Muscle layer of colon (tissue), 2 donors: ENCODE measurements at regions not wholly inside any gene's neighbourhood (a gene's known extent, or its start where the extent isn't known, plus 50 kb on each side); places are given as distances from the start of the nearest gene placed in this dataset.

Experiments used
- H3K27ac ChIP-seq: one replicate; pipeline ENCODE4 v1.7.0; 2013; ENCODE audit warnings: low read depth, mild to moderate bottlenecking, low read length, moderate library complexity
- H3K27me3 ChIP-seq, 2 donors: one replicate each; pipeline ENCODE4 v1.7.0; 2013; ENCODE audit warnings: low read length in 2 of 2, mild to moderate bottlenecking in 2 of 2; ENCODE audit not compliant: insufficient read depth in 2 of 2, control insufficient read depth in 1 of 2
- H3K36me3 ChIP-seq: one replicate; pipeline ENCODE4 v1.7.0; 2013; ENCODE audit warnings: mild to moderate bottlenecking, low read length; ENCODE audit not compliant: insufficient read depth
- H3K4me1 ChIP-seq: one replicate; pipeline ENCODE4 v1.7.0; 2013; ENCODE audit warnings: mild to moderate bottlenecking, low read length; ENCODE audit not compliant: insufficient read depth
- H3K4me3 ChIP-seq, 2 donors: one replicate each; pipeline ENCODE4 v1.7.0; 2013; ENCODE audit warnings: low read length in 2 of 2, low read depth in 1 of 2, mild to moderate bottlenecking in 1 of 2, moderate library complexity in 1 of 2
- H3K9ac ChIP-seq: one replicate; pipeline ENCODE4 v1.7.0; 2013; ENCODE audit warnings: low read length
- H3K9me3 ChIP-seq: one replicate; pipeline ENCODE4 v1.7.0; 2013; ENCODE audit warnings: mild to moderate bottlenecking, low read length
- donor health status: abdominal sarcoma.
- donor health status: Adenocarcinoma of cecum.

DNA sequence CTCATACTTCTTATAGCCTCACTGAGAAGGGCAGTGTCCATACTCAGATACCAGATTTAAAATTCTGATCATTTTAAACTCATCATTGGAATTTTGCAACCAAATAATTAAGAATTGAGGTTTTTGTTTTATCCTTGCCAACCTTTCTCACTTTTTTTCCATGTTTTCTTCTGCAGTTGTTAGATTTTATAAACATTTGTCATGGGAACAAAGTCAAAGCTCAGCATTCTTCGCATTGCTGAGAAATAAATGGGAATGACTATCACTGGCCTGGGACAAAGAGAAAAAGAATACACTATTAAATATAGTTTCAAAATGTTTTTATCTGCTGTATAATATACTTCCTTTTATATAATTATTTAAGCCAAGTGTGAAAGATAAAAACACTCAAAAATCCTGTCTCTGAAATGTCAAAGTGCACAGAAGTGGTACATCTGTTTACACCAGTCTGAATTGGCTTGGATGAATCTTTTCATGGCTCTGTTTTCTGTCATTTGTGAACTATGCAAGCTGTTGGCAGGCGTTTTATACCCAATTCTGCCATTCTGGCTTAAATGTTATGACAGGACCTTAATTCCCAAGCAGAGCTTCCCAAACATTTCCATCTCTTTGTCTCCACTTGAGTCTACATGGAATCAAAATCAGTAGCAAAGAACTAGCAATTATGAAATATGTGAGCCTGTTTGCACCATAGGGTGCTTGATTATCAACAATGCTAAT lies 249.3 kb upstream of the SYT4 start:
- Histone ChIP-seq H3K9me3 (no peaks in the 10 kb centered on the region), H3K27ac (no peak overlapping the region), H3K4me3 (no peak overlapping the region), H3K4me1 (peaks cover 11% of the 10 kb centered on the region), H3K36me3 (no peaks in the 10 kb centered on the region), H3K27me3 (no peaks in the 10 kb centered on the region), H3K9ac (no peak overlapping the region)

DNA sequence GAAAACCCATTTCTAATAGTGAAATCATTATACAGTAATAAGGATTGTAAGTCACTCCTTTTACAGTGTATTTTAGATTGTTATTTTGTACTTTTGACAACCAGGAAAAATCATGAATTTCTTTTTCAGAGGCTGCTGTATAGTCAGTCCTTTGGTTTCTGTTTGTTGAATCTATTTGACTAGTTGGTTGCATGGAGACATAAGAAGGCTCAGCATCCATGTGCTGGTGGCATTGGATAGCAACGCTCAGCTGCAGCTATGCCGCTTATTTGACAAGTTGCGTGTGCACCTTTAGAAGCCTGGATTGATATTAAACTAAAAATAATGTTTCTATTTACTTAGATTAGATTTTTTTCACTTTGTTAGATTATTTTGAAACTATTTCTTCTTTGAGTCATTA lies 254.1 kb upstream of the SYT4 start:
- H3K4me3 ChIP-seq = no peak overlapping the region
- no peak overlapping the region for H3K9ac ChIP-seq
- peaks cover 11% of the 10 kb centered on the region for H3K4me1 ChIP-seq
- no peaks in the 10 kb centered on the region for H3K27me3 ChIP-seq
- no peak overlapping the region for H3K27ac ChIP-seq
- H3K36me3 ChIP-seq = no peaks in the 10 kb centered on the region
- no peaks in the 10 kb centered on the region for H3K9me3 ChIP-seq

DNA sequence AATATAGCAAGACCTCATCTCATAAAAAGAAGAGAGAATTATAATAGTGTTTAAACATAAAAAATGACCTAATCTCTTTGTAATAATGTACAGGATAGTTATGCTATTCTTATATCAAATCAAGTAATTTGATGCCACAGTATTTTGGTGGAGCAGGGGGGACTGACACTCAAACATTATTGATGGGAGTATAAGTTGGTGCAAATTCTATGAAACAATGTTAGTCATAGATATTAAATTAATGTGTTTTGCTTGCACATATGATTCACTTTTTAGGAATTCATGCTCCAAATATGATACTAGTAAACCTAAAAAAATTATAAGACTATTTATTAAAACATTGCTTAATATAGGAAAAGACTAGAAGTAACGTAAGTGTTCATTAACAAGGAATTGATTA lies 256.1 kb upstream of the SYT4 start:
- Histone ChIP-seq H3K4me1 (no peaks in the 10 kb centered on the region), H3K27me3 (no peaks in the 10 kb centered on the region), H3K4me3 (no peak overlapping the region), H3K9me3 (no peaks in the 10 kb centered on the region), H3K9ac (no peak overlapping the region), H3K27ac (no peak overlapping the region), H3K36me3 (no peaks in the 10 kb centered on the region)

DNA sequence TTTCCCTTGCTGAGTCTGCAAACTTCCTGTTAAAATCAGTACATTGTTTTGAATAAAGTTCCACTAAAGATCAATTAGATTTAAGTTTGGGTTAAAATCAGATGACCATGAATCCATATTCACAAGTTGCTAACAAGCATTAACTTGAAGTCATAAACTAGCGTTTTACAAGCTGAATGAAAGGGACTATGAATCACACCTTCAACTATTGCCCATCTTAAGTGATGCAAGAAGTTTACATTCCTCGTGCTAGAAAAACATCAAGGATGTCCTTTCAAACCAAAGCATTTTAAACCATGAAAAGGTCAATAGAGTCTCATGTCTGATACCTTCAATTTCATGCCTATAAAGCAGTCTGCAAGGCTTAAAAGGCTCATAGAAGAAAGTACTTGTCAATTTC lies 257.2 kb upstream of the SYT4 start:
- H3K36me3 ChIP-seq = no peaks in the 10 kb centered on the region
- no peaks in the 10 kb centered on the region for H3K4me1 ChIP-seq
- no peak overlapping the region for H3K9ac ChIP-seq
- no peaks in the 10 kb centered on the region for H3K9me3 ChIP-seq
- H3K27me3 ChIP-seq = no peaks in the 10 kb centered on the region
- H3K27ac ChIP-seq = no peak overlapping the region
- no peak overlapping the region for H3K4me3 ChIP-seq

DNA sequence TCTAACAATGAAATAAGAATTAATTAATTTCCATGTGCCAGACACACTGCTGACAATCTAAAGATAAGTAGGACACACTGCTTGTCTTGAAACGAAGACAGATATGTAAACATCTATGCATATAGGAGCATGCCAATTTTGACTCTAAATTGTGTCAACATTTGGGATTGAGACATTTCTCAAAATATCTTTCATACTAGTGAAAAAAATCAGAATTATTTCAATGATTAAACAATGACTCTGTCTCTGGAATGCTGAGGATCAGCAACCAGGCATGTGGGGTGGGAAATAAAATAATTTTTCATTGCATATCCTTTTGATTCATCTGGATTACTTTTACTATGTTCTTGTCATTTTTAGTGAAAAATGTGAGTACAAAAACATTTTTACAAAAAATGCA lies 262.6 kb upstream of the SYT4 start:
- Histone ChIP-seq H3K4me3 (no peak overlapping the region), H3K36me3 (no peaks in the 10 kb centered on the region), H3K4me1 (no peaks in the 10 kb centered on the region), H3K27ac (no peak overlapping the region), H3K27me3 (no peaks in the 10 kb centered on the region), H3K9ac (no peak overlapping the region), H3K9me3 (no peaks in the 10 kb centered on the region)

DNA sequence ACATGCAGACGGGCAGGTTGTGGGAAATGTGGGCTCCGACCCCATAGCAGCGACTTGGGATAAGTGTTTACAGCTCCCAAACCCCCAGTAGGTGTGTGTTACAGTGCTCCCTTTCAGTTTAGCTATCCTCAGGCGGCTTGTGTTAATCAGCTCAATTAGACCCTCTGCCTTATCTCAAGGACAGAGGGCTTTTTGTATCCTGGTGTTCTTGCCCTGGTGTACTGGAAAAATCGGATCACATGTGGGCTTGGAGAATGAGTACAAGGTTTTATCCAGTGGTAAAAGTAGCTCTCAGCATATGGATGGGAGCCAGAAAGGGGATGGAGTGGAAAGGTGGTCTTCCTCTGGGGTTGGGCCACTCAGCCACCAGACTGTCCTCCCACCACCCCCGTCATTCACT lies 264.7 kb upstream of the SYT4 start:
- H3K27me3 ChIP-seq = no peaks in the 10 kb centered on the region
- no peak overlapping the region for H3K27ac ChIP-seq
- H3K9ac ChIP-seq = no peak overlapping the region
- no peaks in the 10 kb centered on the region for H3K9me3 ChIP-seq
- H3K36me3 ChIP-seq = no peaks in the 10 kb centered on the region
- H3K4me3 ChIP-seq = no peak overlapping the region
- no peaks in the 10 kb centered on the region for H3K4me1 ChIP-seq

DNA sequence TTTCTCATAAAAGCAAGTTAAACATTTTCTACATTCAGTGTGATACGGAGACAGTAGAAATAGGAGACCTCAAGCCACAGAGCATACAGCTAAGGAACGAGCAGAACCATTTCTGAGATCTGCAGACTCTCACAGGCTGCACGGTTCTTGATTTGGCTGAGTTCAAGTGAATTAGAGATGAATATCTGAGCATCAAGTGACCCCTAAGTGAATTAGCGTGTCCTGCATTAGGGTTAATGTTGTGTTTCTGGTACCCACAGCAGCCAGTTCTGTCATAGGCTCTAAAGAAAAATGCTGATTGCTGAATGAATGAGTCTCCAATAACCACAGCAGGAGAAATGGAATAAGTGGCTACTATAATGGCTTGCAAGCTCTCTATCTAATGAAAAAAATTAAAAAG lies 265.9 kb upstream of the SYT4 start:
- Histone ChIP-seq H3K9ac (no peak overlapping the region), H3K27ac (no peak overlapping the region), H3K9me3 (no peaks in the 10 kb centered on the region), H3K27me3 (no peaks in the 10 kb centered on the region), H3K4me3 (no peak overlapping the region), H3K36me3 (no peaks in the 10 kb centered on the region), H3K4me1 (no peaks in the 10 kb centered on the region)

DNA sequence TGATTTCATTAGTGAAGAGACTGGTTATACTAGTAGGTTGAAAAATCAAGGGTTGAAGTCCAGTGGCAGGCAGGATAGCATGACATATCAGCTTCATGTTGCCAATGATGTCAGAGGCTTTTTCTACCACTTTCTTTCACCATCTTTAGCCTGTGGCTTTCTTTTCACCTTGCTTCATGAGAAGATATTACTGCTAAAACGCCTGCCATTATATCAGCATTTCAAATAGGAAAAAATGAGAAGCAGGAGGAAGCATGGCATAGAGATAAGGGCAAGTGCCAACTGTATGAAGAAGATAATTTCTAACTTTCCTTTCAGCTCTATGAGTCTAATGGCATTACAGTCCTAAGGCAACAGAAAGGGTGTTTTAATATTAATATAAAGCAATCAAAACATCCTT lies 270.2 kb upstream of the SYT4 start:
- H3K27me3 ChIP-seq = no peaks in the 10 kb centered on the region
- no peak overlapping the region for H3K9ac ChIP-seq
- H3K4me3 ChIP-seq = no peak overlapping the region
- no peak overlapping the region for H3K27ac ChIP-seq
- no peaks in the 10 kb centered on the region for H3K9me3 ChIP-seq
- H3K4me1 ChIP-seq = no peaks in the 10 kb centered on the region
- H3K36me3 ChIP-seq = no peaks in the 10 kb centered on the region

DNA sequence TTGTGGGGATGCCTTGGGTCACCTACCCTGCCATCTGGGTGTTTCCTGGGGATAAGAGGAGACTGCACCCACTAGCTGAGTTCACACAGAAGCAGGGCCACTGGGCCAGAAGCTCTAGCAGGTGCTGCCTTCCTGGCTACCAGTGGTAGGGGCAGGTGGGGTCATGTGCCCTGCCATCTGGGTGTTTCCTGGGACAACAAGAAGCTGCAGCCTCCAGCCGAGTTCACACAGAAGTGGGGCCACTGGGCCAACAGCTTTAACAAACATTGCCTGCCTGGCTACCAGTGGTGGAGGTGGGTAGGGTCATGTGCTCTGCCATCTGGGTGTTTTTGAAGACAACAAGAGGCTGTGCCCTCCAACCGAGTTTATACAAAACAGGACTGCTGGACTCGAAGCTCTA lies 282.2 kb upstream of the SYT4 start:
- H3K27ac ChIP-seq = no peak overlapping the region
- no peak overlapping the region for H3K4me3 ChIP-seq
- H3K9me3 ChIP-seq = no peaks in the 10 kb centered on the region
- H3K27me3 ChIP-seq = no peaks in the 10 kb centered on the region
- no peaks in the 10 kb centered on the region for H3K4me1 ChIP-seq
- no peak overlapping the region for H3K9ac ChIP-seq
- no peaks in the 10 kb centered on the region for H3K36me3 ChIP-seq

DNA sequence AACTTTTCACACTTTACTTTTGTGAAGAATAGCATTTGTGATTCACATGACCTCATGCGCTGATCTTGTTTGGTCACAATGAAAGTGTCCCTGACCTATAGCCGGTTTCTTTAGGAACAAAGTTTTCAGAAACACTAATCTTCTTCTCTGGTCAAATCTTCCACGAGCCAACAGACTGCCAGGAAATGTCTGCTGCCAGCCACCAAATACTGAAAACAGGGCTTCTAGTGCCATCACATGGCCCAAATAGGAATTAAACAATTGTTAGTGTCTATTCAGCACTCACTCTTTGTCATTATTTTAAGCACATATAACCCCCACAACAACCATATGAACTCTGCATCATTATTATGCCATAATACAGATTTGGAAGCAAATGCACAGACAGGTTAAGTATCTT lies 286.5 kb upstream of the SYT4 start:
- no peaks in the 10 kb centered on the region for H3K9me3 ChIP-seq
- H3K4me1 ChIP-seq = no peaks in the 10 kb centered on the region
- H3K9ac ChIP-seq = no peak overlapping the region
- H3K27ac ChIP-seq = no peak overlapping the region
- no peaks in the 10 kb centered on the region for H3K27me3 ChIP-seq
- no peaks in the 10 kb centered on the region for H3K36me3 ChIP-seq
- H3K4me3 ChIP-seq = no peak overlapping the region

DNA sequence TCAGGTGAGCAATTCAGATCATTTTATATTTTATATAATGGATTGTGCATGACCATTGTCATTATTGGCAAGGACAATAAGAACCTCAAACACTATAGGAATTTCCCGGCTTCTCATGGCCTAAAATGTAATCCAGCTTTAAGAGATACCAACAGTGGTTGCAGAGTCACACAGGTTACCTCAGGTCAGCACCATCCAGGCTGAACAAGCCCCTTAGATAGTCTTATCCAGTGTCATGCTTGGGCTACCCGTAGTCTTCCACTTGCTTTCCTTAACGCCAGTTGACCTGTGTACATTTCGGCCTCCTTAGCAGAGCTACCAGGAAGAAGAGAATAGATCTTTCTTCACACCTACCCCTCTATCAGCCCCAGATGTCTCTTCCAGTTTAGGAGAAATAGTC lies 293.3 kb upstream of the SYT4 start:
- H3K27ac ChIP-seq = no peak overlapping the region
- no peaks in the 10 kb centered on the region for H3K27me3 ChIP-seq
- no peaks in the 10 kb centered on the region for H3K9me3 ChIP-seq
- H3K4me3 ChIP-seq = no peak overlapping the region
- no peaks in the 10 kb centered on the region for H3K36me3 ChIP-seq
- no peak overlapping the region for H3K9ac ChIP-seq
- H3K4me1 ChIP-seq = peaks cover 6% of the 10 kb centered on the region

DNA sequence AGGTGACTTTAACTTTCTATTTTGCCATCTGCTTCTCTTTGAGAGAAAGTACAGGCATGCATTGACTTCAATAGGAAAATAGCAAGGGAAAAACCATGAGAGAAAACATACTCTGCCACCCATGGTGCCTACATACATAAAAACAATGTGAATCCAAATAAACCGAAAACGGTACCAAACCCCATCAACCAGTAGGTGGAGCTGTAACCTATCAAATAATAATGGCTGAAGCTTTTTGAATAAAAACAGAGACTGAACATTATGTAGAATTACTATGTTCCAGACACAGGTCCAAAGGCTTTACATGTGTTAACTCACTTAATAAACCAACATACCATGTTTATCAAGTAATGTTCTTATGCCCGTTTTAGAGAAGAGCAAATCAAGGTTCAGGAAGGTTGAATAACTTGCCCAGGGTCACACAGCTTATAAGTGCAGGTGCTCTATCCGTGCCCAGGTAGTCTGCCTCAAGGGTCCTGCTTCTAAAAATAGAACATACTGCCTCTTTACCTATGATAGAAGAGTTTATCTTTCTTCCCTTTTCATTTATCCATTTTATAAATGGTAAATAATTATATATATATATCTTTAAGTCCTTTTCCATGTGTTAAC lies 293.9 kb upstream of the SYT4 start:
- Histone ChIP-seq H3K36me3 (no peaks in the 10 kb centered on the region), H3K4me1 (peaks cover 6% of the 10 kb centered on the region), H3K9ac (no peak overlapping the region), H3K4me3 (no peak overlapping the region), H3K27ac (no peak overlapping the region), H3K9me3 (no peaks in the 10 kb centered on the region), H3K27me3 (no peaks in the 10 kb centered on the region)
